ENCODE measurements at regions not wholly inside any gene's neighbourhood (a gene's known extent, or its start where the extent isn't known, plus 50 kb on each side); places are given as distances from the start of the nearest gene placed in this dataset.
"Not testable (repeated sequence)": the region's sequence is repeated elsewhere in the genome, so short reads cannot be mapped to it uniquely, and the experiment has no call there.

DNA sequence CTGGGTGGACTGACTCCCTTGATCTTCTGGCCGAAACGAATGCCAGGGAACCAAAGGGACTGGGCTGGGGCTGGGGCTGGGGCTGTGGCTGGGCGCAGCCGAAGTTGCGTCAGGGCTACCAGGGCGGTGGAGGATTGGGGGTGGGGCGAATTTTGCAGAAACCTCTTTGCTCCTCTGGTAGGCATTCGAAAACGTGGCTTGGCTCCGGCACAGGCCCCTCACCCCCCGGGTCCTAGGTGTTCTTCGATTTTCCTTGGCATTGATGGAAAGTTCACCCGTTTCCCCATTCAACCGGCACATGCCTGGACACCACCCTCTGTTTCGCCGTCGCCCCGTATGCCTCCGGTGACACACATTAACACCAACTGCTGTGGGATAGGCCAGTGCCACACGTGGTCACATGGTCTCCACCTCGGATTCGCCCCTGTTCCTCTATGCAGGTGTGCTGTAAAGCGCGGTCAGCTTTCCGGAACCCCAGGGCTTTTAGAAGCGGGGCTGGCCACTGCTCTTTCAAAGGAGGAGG is 477.1 kb downstream of the SPATA31A7 start:
- peak; percentile 3 for DNase-seq (ENCODE audit: low spot score)
- TF ChIP-seq POLR2A (IDR thresholded peaks at IDR 0.05): no peak
- no peak for TF ChIP-seq POLR2AphosphoS5 (IDR thresholded peaks at IDR 0.05)
- TF ChIP-seq, protein P1, sequence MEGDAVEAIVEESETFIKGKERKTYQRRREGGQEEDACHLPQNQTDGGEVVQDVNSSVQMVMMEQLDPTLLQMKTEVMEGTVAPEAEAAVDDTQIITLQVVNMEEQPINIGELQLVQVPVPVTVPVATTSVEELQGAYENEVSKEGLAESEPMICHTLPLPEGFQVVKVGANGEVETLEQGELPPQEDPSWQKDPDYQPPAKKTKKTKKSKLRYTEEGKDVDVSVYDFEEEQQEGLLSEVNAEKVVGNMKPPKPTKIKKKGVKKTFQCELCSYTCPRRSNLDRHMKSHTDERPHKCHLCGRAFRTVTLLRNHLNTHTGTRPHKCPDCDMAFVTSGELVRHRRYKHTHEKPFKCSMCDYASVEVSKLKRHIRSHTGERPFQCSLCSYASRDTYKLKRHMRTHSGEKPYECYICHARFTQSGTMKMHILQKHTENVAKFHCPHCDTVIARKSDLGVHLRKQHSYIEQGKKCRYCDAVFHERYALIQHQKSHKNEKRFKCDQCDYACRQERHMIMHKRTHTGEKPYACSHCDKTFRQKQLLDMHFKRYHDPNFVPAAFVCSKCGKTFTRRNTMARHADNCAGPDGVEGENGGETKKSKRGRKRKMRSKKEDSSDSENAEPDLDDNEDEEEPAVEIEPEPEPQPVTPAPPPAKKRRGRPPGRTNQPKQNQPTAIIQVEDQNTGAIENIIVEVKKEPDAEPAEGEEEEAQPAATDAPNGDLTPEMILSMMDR (IDR thresholded peaks at IDR 0.05): no peak
- Histone ChIP-seq H3K27ac (no peak overlapping the region), H3K4me1 (replicated peaks) (no peaks in the 10 kb centered on the region), H3K36me3 (no peaks in the 10 kb centered on the region), H3K4me3 (no peak overlapping the region), H3K9me3 (no peaks in the 10 kb centered on the region), H3K27me3 (replicated peaks; ENCODE audit: insufficient read depth) (no peaks in the 10 kb centered on the region)
- WGBS: 86% methylated on average over 26 of the region's 26 CpGs
- intact Hi-C loops (cut with DNase I): no loop called here

DNA sequence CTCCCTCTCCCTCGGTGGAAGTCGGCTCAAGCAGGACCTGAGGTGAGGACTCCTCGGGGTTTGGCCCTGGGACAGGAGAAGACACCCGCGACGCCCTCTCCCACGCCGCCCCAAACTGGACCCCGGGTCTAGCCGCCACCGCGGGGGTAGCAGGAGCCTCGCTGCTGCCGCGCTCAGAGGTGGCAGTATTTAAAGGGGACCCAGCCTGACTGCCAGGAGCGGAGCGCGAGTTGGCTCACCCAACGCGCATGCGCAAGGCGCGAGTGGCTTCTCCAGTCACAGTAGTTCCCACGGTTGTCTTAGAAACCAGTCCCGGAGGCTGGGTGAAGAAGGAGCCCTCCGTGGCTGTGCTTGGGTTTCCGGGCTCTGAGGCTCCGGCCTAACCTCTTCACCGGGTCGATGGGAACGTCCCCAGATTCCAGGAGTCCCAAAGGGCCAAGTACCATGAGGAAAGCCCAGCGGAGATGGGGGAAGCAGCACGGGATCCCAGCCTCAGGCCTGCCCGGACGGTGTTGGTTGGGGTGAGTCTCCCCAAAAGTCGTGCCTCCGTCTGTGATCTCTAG is 477.8 kb downstream of the SPATA31A7 start:
- H3K27me3 ChIP-seq (replicated peaks; ENCODE audit: insufficient read depth): no peaks in the 10 kb centered on the region
- no peak for DNase-seq (ENCODE audit: low spot score)
- no peaks in the 10 kb centered on the region for H3K36me3 ChIP-seq
- H3K9me3 ChIP-seq: no peaks in the 10 kb centered on the region
- H3K4me1 ChIP-seq (replicated peaks): no peaks in the 10 kb centered on the region
- WGBS: 88% methylated on average over 37 of the region's 37 CpGs
- no peak overlapping the region for H3K27ac ChIP-seq
- no peak overlapping the region for H3K4me3 ChIP-seq
- intact Hi-C loops (cut with DNase I): no loop called here
- TF ChIP-seq, protein P1 (IDR thresholded peaks at IDR 0.05): no peak
- TF ChIP-seq POLR2A (IDR thresholded peaks at IDR 0.05): no peak

DNA sequence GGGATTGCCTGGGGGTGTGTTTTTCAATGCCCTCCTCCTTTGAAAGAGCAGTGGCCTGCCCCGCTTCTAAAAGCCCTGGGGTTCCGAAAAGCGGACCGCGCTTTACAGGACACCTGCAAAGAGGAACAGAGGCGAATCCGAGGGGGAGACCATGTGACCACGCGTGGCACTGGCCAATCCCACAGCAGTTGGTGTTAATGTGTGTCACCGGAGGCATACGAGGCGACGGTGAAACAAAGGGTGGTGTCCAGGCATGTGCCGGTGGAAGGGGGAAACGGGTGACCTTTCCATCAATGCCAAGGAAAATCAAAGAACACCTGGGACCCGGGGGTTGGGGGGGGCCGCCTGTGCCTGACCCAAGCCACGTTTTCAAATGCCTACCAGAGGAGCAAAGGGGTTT is 478.4 kb downstream of the SPATA31A7 start:
- H3K36me3 ChIP-seq; H3K27me3 ChIP-seq (replicated peaks; ENCODE audit: insufficient read depth); intact Hi-C loops (cut with DNase I); H3K27ac ChIP-seq; H3K4me1 ChIP-seq (replicated peaks); H3K4me3 ChIP-seq; H3K9me3 ChIP-seq: not testable (repeated sequence)
- 82% methylated on average over 18 of the region's 18 CpGs for WGBS
- DNase-seq (ENCODE audit: low spot score): peak; percentile 2

DNA sequence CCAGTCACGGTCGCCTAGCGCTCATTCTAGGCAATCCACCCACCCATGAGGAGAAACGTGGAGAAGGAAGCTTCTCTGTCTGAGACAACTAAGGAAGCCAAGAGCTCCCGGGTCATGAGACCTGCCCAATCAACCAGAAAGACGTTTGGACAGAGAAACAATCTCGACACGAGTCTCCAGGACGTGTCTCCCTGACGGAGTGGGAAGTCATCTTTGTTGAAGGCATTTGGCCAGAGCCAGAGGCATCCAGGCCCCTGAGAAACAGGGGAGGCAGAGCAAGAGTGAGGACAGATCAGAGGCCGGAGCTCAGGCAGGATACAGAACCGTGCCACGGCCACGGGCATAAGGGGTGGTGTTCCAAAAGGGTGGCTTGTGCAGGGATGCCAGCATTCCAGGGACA is 479.0 kb downstream of the SPATA31A7 start:
- no peak overlapping the region for H3K27ac ChIP-seq
- intact Hi-C loops (cut with DNase I): no loop called here
- no peaks in the 10 kb centered on the region for H3K36me3 ChIP-seq
- H3K9me3 ChIP-seq: no peaks in the 10 kb centered on the region
- H3K27me3 ChIP-seq (replicated peaks; ENCODE audit: insufficient read depth): no peaks in the 10 kb centered on the region
- H3K4me1 ChIP-seq (replicated peaks): no peaks in the 10 kb centered on the region
- TF ChIP-seq POLR2AphosphoS5 (IDR thresholded peaks at IDR 0.05): no peak
- TF ChIP-seq POLR2A (IDR thresholded peaks at IDR 0.05): no peak
- TF ChIP-seq, protein P1 (IDR thresholded peaks at IDR 0.05): no peak
- no peak overlapping the region for H3K4me3 ChIP-seq
- WGBS: 83% methylated on average over 14 of the region's 14 CpGs
- DNase-seq (ENCODE audit: low spot score): no peak

DNA sequence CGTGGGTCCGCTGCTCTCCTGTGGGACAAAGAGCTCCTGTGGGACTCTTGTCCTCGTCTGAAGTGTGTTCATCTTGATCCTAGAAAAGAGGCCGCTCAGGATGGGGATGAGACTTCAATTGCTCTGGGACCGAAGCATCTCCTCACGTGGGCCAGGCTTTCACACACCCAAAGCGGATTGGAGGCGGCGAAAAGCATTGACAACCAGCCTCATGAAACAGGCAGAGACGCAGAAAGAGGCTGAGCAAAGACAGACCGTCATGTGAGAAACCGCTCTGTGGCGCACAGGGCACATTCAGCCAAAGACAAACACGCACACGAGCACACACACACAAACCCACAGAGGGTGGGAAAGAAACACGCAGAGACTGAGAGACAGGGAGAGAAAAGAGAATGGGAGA is 479.5 kb downstream of the SPATA31A7 start:
- no peak overlapping the region for H3K4me3 ChIP-seq
- DNase-seq (ENCODE audit: low spot score): no peak
- TF ChIP-seq POLR2A (IDR thresholded peaks at IDR 0.05) (no peak), POLR2AphosphoS5 (IDR thresholded peaks at IDR 0.05) (no peak)
- TF ChIP-seq, protein P1 (IDR thresholded peaks at IDR 0.05): no peak
- H3K36me3 ChIP-seq: no peaks in the 10 kb centered on the region
- no peaks in the 10 kb centered on the region for H3K27me3 ChIP-seq (replicated peaks; ENCODE audit: insufficient read depth)
- intact Hi-C loops (cut with DNase I): no loop called here
- H3K9me3 ChIP-seq: no peaks in the 10 kb centered on the region
- no peaks in the 10 kb centered on the region for H3K4me1 ChIP-seq (replicated peaks)
- 74% methylated on average over 16 of the region's 16 CpGs for WGBS
- H3K27ac ChIP-seq: no peak overlapping the region

DNA sequence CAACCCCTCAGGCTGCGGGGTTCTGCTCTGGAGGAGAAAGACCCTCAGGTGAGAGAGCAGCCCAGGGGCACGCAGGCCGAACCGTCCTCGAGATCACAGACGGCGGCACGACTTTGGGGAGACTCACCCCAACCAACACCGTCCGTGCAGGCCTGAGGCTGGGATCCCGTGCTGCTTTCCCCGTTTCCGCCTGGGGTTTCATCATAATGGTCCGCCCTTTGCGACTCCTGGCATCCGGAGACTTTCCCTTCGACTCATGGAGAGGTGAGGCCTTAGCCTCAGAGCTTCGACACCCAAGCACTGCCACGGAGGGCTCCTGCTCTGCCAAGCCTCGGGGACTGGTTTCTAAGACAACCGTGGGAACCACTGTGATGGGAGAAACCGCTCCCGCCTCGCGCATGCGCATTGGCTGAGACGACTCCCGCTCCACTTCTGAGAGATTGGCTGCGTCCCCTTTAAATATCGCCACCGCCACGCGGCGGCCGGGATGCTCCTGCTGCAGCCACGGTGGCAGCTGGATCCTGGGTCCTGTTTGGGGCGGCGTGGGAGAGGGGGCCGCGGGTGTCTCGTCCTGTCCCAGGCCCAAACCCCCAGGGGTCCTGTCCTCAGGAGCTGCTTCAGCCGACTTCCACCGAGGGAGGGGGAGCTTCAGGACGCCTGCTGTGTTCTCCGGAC is 480.1 kb downstream of the SPATA31A7 start:
- H3K36me3 ChIP-seq; H3K9me3 ChIP-seq; H3K4me1 ChIP-seq (replicated peaks); DNase-seq (ENCODE audit: low spot score); intact Hi-C loops (cut with DNase I); H3K27me3 ChIP-seq (replicated peaks; ENCODE audit: insufficient read depth); H3K27ac ChIP-seq; H3K4me3 ChIP-seq: not testable (repeated sequence)
- 79% methylated on average over 43 of the region's 45 CpGs for WGBS
